Muscle layer of duodenum (tissue), 2 donors: ENCODE measurements at regions not wholly inside any gene's neighbourhood (a gene's known extent, or its start where the extent isn't known, plus 50 kb on each side); places are given as distances from the start of the nearest gene placed in this dataset.

Source experiments
- H3K27ac ChIP-seq: one replicate; pipeline ENCODE4 v1.7.0; 2013; ENCODE audit warnings: mild to moderate bottlenecking, low read length
- H3K27me3 ChIP-seq: one replicate; pipeline ENCODE4 v1.7.0; 2013; ENCODE audit warnings: low read depth, mild to moderate bottlenecking, control low read depth, low read length
- H3K36me3 ChIP-seq, 2 donors: one replicate each; pipeline ENCODE4 v1.7.0; 2013; ENCODE audit warnings: low read length in 2 of 2, control low read depth in 1 of 2, mild to moderate bottlenecking in 1 of 2; ENCODE audit not compliant: insufficient read depth in 2 of 2, control insufficient read depth in 1 of 2
- H3K4me1 ChIP-seq, 2 donors: one replicate each; pipeline ENCODE4 v1.7.0; 2013; ENCODE audit warnings: low read length in 2 of 2, mild to moderate bottlenecking in 2 of 2, control low read depth in 1 of 2, moderate library complexity in 1 of 2; ENCODE audit not compliant: insufficient read depth in 2 of 2, control insufficient read depth in 1 of 2
- H3K4me3 ChIP-seq, 2 donors: one replicate each; pipeline ENCODE4 v1.7.0; 2013; ENCODE audit warnings: low read length in 2 of 2, low read depth in 1 of 2, mild to moderate bottlenecking in 1 of 2
- H3K9me3 ChIP-seq, 2 donors: one replicate each; pipeline ENCODE4 v1.7.0; 2013; ENCODE audit warnings: low read length in 2 of 2, control low read depth in 1 of 2, mild to moderate bottlenecking in 1 of 2; ENCODE audit not compliant: control insufficient read depth in 1 of 2
- donor health status: healthy.

DNA sequence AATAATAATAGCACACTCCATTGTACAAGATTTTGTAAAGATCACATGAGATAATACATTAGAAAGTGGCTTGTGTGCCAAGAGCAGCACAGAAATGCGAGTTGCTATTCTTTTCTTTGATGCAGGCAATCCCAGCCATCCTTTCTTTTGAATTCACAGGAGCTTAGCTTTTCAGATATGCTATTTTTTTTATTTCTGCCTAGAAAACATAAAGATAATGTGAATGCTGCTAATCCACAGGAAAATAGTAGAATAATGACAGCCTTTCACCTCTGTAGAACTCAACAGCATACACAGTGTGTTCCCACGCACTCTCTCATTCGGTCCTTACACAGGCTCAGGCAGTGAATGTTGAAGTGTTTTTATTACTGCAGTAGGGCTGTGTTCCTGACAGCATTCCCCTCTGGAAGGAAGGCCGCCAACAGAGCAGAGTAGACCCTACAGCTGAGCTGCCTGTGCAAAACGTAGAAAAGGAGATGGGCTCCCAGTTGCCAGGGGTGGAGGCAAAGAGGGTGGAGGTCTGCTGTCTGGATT lies 138.8 kb upstream of the TAPT1 start:
- H3K27me3 ChIP-seq = no peaks in the 10 kb centered on the region

DNA sequence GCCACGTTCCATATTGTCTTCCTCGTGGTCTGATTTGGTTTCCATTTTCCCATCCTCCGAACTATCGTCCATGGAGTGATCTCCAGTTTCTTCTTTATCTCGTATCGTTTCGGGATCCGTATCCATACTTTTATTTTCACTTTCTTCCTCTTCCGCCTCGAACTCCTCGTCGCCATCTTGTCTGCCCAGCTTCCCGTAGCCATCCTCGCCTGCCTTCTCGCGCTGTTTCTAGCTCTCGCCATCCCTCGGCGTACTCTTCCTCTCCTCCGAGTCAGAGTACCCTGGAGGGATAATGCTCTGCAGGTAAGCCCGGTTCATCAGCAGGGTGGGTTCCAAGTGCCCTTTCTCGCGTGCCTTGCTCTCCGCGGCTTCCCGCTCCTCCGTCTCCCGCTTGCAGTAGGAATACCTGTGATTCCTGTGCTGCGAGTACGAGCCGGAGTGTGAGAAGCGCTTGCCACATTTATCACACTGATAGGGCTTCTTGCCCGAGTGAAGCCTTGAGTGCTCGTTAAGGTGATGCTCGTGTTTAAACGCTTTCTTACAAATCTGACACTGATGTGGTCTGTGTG lies 134.5 kb upstream of the TAPT1 start:
- no peaks in the 10 kb centered on the region for H3K36me3 ChIP-seq
- H3K4me3 ChIP-seq = no peak overlapping the region
- H3K4me1 ChIP-seq = no peaks in the 10 kb centered on the region
- no peak overlapping the region for H3K27ac ChIP-seq
- H3K27me3 ChIP-seq = no peaks in the 10 kb centered on the region
- no peaks in the 10 kb centered on the region for H3K9me3 ChIP-seq

More for the DNA sequence above, 138.8 kb upstream of the TAPT1 start:
- Histone ChIP-seq H3K36me3 (no peaks in the 10 kb centered on the region), H3K4me1 (no peaks in the 10 kb centered on the region), H3K9me3 (no peaks in the 10 kb centered on the region), H3K27ac (no peak overlapping the region), H3K4me3 (no peak overlapping the region)

DNA sequence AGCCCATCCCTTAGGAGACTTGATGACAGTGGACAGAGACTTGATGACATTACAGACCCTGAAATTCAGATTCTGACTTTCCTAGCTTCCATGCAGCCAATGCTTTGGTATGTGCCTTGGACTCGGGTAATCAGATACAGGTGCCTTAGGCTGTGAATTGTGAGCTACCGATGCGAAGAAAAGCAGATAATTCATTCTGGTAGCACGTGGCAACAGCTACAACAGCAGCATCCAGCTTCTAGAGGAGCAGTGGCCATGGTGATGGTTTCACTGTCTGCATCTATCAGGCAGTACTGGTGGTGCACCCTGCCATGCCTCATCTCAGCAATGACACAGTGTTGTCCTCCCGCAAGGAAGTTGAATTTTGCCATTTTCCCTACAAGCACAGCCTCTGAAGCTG lies 126.9 kb upstream of the TAPT1 start:
- no peak overlapping the region for H3K4me3 ChIP-seq
- no peaks in the 10 kb centered on the region for H3K36me3 ChIP-seq
- no peaks in the 10 kb centered on the region for H3K4me1 ChIP-seq
- H3K27ac ChIP-seq = no peak overlapping the region
- H3K27me3 ChIP-seq = no peaks in the 10 kb centered on the region
- H3K9me3 ChIP-seq = no peaks in the 10 kb centered on the region

DNA sequence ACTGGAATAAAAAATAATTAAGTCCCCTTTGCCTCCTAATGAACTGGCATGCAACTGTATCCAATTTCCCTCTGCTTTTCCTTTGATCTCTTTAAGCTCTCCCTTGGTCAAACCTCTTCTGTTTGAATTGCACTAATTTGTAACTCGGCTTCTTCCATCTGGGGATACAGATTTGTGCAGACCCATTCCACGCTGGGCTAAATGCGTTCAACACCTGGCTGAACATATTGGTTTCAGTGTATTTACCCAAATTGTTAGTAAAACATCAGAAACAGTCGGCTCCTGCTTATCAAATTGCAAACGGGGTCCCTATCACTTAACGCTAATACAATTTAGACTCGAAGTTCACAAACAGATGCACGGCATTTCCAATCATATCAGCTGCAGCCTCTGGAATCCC lies 124.9 kb upstream of the TAPT1 start:
- Histone ChIP-seq H3K4me3 (no peak overlapping the region), H3K9me3 (no peaks in the 10 kb centered on the region), H3K4me1 (no peaks in the 10 kb centered on the region), H3K36me3 (no peaks in the 10 kb centered on the region), H3K27ac (no peak overlapping the region), H3K27me3 (no peaks in the 10 kb centered on the region)

DNA sequence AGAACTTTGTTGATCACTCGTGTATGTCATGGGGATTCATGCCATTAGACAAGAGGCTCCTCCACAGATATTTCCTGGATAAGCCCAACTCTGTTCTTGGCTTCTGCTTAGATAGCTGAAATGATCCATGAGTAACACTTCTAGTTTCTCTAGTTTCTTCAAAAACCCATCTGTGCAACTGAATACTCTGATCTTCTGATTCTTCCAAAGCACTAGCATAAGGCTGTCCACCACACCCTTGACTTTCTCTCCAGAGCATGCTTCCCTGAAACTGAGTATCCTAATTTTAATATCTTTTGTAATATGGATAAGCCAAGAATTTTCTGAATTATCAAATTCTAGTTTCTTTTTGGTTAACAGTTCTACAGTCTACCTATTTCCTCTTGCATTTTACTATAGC lies 118.6 kb upstream of the TAPT1 start:
- Histone ChIP-seq H3K4me3 (no peak overlapping the region), H3K4me1 (no peaks in the 10 kb centered on the region), H3K27ac (no peak overlapping the region), H3K27me3 (no peaks in the 10 kb centered on the region), H3K9me3 (no peaks in the 10 kb centered on the region), H3K36me3 (no peaks in the 10 kb centered on the region)

DNA sequence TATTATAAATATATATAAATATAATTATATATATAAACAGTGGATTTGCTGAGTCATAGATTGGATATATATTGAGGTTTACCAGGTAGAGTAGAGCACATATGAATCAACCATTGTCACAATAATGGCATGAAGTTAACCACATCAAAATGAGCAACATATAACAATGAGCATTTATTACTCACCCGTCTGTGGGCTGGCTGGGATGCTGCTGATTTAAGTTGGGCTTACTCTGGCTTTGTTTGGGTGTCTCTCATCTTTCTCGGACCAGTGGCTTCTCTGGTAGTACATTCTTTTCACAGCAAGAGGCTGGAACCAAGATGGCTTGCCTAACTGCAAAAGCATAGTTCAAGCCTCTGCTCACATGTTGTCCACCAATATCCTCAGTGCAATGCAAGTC lies 111.7 kb upstream of the TAPT1 start:
- Histone ChIP-seq H3K4me1 (no peaks in the 10 kb centered on the region), H3K4me3 (no peak overlapping the region), H3K27ac (no peak overlapping the region), H3K27me3 (no peaks in the 10 kb centered on the region), H3K9me3 (no peaks in the 10 kb centered on the region), H3K36me3 (no peaks in the 10 kb centered on the region)

DNA sequence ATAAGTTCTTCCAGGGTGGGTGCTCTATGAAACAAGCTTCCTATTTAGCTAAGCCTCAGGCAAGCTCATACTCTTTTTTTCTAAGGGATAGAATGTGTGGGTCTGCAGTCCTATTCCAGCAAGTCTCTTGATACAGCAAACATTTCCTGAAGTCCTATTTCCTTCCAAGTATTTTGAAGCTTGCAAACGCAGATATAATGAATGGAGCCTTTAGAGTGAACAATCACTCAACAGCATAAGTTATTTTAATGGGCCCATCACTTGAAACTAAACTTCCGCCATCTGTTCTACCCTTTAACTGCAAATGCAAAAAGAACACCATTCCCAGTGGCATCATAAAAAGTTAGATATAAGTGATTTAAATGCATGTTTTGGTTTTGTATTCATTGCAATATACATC lies 108.3 kb upstream of the TAPT1 start:
- Histone ChIP-seq H3K9me3 (no peaks in the 10 kb centered on the region), H3K36me3 (no peaks in the 10 kb centered on the region), H3K27me3 (no peaks in the 10 kb centered on the region), H3K4me3 (no peak overlapping the region), H3K4me1 (no peaks in the 10 kb centered on the region), H3K27ac (no peak overlapping the region)

DNA sequence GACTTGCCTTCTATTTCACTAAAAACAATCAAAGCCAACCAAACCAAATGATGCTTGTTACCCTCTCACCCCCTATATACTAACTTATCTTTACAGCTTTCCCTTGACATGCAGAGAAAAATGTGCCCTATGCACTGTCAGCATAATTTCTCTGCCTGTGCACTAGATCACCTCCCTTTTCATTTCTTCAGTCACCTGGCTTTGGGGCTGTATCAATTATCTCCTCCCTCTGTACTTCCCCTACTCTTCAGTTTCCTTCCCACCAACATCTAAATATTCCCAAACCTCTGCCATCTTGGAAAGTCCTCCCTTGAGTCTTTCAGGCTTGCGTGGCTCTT lies 103.5 kb upstream of the TAPT1 start:
- no peaks in the 10 kb centered on the region for H3K27me3 ChIP-seq
- no peak overlapping the region for H3K27ac ChIP-seq
- no peaks in the 10 kb centered on the region for H3K36me3 ChIP-seq
- H3K9me3 ChIP-seq = no peaks in the 10 kb centered on the region
- no peaks in the 10 kb centered on the region for H3K4me1 ChIP-seq
- H3K4me3 ChIP-seq = no peak overlapping the region

DNA sequence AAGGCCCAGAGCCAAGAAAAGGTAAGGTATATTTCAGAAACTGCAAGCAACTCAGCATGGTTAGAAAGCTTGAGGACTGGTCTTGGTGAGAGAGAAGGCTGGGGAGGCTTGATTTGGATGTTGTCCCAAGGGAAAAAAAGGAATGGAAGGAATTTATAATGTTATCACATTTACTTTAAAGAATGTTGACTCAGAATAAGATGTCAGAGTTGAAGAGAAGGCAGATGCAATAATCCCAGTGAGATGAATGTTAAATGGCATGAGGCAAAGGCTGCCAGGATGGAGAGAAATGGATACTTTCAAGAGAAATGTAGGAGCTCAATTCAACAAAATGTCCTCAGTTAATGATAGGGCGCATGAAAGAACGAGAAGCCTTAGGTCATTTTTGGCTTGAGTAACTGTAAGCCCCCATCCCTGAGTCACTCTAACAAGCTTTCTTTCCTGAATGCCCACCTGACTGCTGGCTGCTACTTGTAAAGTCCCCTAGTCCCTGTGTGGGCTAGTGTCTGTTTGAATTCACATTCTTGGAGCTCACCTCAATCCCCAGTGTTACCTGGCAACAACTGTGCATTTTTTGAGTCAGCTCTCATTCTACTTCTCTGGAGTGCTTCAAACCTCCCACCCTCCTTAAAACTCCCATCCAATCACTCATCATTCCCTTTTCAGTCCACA lies 103.0 kb upstream of the TAPT1 start:
- no peaks in the 10 kb centered on the region for H3K27me3 ChIP-seq
- no peaks in the 10 kb centered on the region for H3K36me3 ChIP-seq
- H3K4me1 ChIP-seq = no peaks in the 10 kb centered on the region
- H3K9me3 ChIP-seq = no peaks in the 10 kb centered on the region
- no peak overlapping the region for H3K4me3 ChIP-seq
- H3K27ac ChIP-seq = no peak overlapping the region

DNA sequence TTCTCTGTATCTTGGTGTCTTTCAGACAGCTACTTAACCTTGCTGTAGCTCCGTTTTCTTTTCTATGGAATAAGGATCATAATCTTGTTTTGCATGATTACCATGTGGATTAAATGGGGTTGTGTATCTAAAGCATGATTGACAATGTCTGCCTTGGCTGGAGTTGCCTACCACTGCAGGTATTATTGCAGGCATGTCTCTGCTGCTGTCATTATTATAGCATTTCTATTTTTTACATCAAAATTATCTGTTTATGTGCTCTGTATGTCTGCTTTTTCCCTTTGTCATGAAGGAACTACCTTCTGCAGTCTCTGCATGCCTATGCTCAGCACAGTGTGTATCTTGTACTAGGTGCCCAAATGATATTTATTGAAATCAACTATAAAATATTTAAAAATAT lies 95.9 kb upstream of the TAPT1 start:
- Histone ChIP-seq H3K9me3 (no peaks in the 10 kb centered on the region), H3K27ac (no peak overlapping the region), H3K4me3 (no peak overlapping the region), H3K27me3 (no peaks in the 10 kb centered on the region), H3K4me1 (no peaks in the 10 kb centered on the region), H3K36me3 (no peaks in the 10 kb centered on the region)

DNA sequence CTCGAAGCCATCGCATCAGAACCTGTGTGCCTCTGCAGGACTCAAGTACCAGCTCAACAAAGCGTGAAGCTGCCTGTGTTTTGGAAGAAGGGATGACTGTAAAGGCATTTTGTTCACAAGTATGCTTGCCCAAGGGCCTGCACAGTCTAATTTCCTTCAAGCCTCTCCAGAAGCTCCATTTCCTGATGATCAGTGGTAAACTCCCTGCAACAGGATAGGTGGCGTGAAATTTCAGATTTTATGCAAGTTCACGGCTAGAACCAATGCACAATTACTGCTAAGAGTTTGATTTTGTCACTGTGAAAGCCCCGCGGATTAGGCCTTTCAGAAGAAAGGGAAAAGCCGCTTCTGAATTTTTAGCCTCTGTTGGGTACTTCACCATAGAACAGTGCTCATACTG lies 89.2 kb upstream of the TAPT1 start:
- Histone ChIP-seq H3K27me3 (no peaks in the 10 kb centered on the region), H3K27ac (no peak overlapping the region), H3K4me1 (no peaks in the 10 kb centered on the region), H3K36me3 (no peaks in the 10 kb centered on the region), H3K9me3 (no peaks in the 10 kb centered on the region), H3K4me3 (no peak overlapping the region)

DNA sequence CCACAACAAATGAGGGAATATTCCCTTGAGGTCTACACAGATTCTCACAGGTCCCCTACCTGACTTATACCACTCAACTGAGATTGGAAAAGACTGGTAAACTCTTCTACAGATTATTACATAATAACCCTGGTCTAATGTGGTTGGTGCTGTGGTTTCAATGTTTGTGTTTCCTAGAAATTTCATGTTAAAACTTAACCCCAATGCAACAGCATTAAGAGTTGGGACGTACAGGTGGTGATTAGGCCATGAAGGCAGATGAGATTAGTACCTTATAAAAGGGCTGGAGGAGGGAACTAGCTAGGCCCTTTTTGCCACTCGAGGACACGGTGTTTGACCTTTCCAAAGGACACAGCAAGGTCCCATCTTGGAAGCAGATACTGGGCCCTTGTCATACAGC lies 84.3 kb upstream of the TAPT1 start:
- Histone ChIP-seq H3K27me3 (no peaks in the 10 kb centered on the region), H3K4me3 (no peak overlapping the region)

More for the DNA sequence above, 84.3 kb upstream of the TAPT1 start:
- Histone ChIP-seq H3K27ac (no peak overlapping the region), H3K36me3 (no peaks in the 10 kb centered on the region), H3K9me3 (no peaks in the 10 kb centered on the region), H3K4me1 (no peaks in the 10 kb centered on the region)
